ENCODE measurements at regions not wholly inside any gene's neighbourhood (a gene's known extent, or its start where the extent isn't known, plus 50 kb on each side); places are given as distances from the start of the nearest gene placed in this dataset.
"Not testable (repeated sequence)": the region's sequence is repeated elsewhere in the genome, so short reads cannot be mapped to it uniquely, and the experiment has no call there.

GRCh38 chr2:48197618-48198017 lies 116.9 kb upstream of the FOXN2 start:
- DNase-seq: no peak

GRCh38 chr2:48198371-48198770 lies 116.1 kb upstream of the FOXN2 start:
- DNase-seq: peak; percentile 80 to 88

- DNase-seq: no peak
Measured at GRCh38 chr2:48199070-48199469, 115.4 kb upstream of the FOXN2 start.

- no peak for DNase-seq
Measured at GRCh38 chr2:48200620-48201293, 113.7 kb upstream of the FOXN2 start.

GRCh38 chr2:48201435-48201834 lies 113.0 kb upstream of the FOXN2 start:
- DNase-seq: not testable (repeated sequence)

GRCh38 chr2:48202863-48203642 lies 111.4 kb upstream of the FOXN2 start:
- DNase-seq: no peak

GRCh38 chr2:48203668-48204067 lies 110.8 kb upstream of the FOXN2 start:
- no peak for DNase-seq

GRCh38 chr2:48204750-48205136 lies 109.7 kb upstream of the FOXN2 start:
- DNase-seq: no peak

- DNase-seq: peak in 1 of 2 donors; percentile 36
Measured at GRCh38 chr2:48205137-48205798, 109.2 kb upstream of the FOXN2 start.

GRCh38 chr2:48206056-48206656 lies 108.3 kb upstream of the FOXN2 start:
- DNase-seq: peak; percentile 38 to 53

- DNase-seq: no peak
Measured at GRCh38 chr2:48207201-48207641, 107.3 kb upstream of the FOXN2 start.

GRCh38 chr2:48207851-48208250 lies 106.6 kb upstream of the FOXN2 start:
- DNase-seq: peak in 1 of 2 donors; percentile 79

- peak in 1 of 2 donors; percentile 59 for DNase-seq
Measured at GRCh38 chr2:48209214-48209885, 105.1 kb upstream of the FOXN2 start.

GRCh38 chr2:48210189-48210588 lies 104.3 kb upstream of the FOXN2 start:
- no peak for DNase-seq

GRCh38 chr2:48213646-48214045 lies 100.8 kb upstream of the FOXN2 start:
- DNase-seq: no peak

GRCh38 chr2:48218169-48218568 lies 96.3 kb upstream of the FOXN2 start:
- DNase-seq: peak; percentile 46 to 48

- no peak for DNase-seq
Measured at GRCh38 chr2:48219234-48219554, 95.3 kb upstream of the FOXN2 start.

- no peak for DNase-seq
Measured at GRCh38 chr2:48219555-48220436, 94.7 kb upstream of the FOXN2 start.

- peak in 1 of 2 donors; percentile 49 for DNase-seq
Measured at GRCh38 chr2:48220501-48220900, 94.0 kb upstream of the FOXN2 start.

- no peak for DNase-seq
Measured at GRCh38 chr2:48221846-48222516, 92.5 kb upstream of the FOXN2 start.
